Spleen (tissue), 11 donors: ENCODE measurements at regions not wholly inside any gene's neighbourhood (a gene's known extent, or its start where the extent isn't known, plus 50 kb on each side); places are given as distances from the start of the nearest gene placed in this dataset.

Source experiments
- DNase-seq: peaks from one replicate; pipeline ENCODE4 v3.0.0-alpha.2; 2020
- H3K27ac ChIP-seq, 8 donors: fragments of 200-600 bp; sonication (generic) in 7 of 8; 1 replicate in 4 of 8; 2 replicates in 4 of 8; pipeline versions ENCODE4 v1.5.0 to v1.8.0; 2016 to 2021; ENCODE audit warnings: inconsistent platforms in 4 of 8, mild to moderate bottlenecking in 4 of 8, moderate library complexity in 1 of 8
- H3K27me3 ChIP-seq, 7 donors: fragments of 200-600 bp; sonication (generic) in 6 of 7; replicated peaks in 1 of 7; 1 replicate in 4 of 7; 2 replicates in 3 of 7; pipeline versions ENCODE4 v1.5.0 to v1.8.0; 2016 to 2021; ENCODE audit warnings: inconsistent platforms in 3 of 7, mild to moderate bottlenecking in 1 of 7
- H3K36me3 ChIP-seq, 6 donors: fragments of 200-600 bp; sonication (generic) in 5 of 6; 1 replicate in 4 of 6; 2 replicates in 2 of 6; pipeline versions ENCODE4 v1.5.0 to v1.8.0; 2016 to 2021; ENCODE audit warnings: inconsistent platforms in 2 of 6
- H3K4me1 ChIP-seq, 6 donors: fragments of 200-600 bp; sonication (generic) in 5 of 6; 1 replicate in 3 of 6; 2 replicates in 3 of 6; pipeline versions ENCODE4 v1.5.0 to v1.8.0; 2016 to 2021; ENCODE audit warnings: inconsistent platforms in 3 of 6
- H3K4me3 ChIP-seq, 8 donors: fragments of 200-600 bp; sonication (generic) in 7 of 8; 1 replicate in 4 of 8; 2 replicates in 4 of 8; pipeline versions ENCODE4 v1.5.0 to v1.8.0; 2016 to 2021; ENCODE audit warnings: inconsistent platforms in 4 of 8, mild to moderate bottlenecking in 4 of 8, moderate library complexity in 2 of 8
- H3K9me3 ChIP-seq, 8 donors: fragments of 200-600 bp; sonication (generic) in 7 of 8; 1 replicate in 4 of 8; 2 replicates in 4 of 8; pipeline versions ENCODE4 v1.5.0 to v1.8.0; 2016 to 2021; ENCODE audit warnings: inconsistent platforms in 4 of 8
- POLR2A ChIP-seq, 3 donors: fragments of 450-650 bp; IDR thresholded peaks; one replicate each; pipeline ENCODE4 v1.5.1; 2017; ENCODE audit warnings: antibody characterized with exemption in 3 of 3, mild to moderate bottlenecking in 1 of 3
- POLR2AphosphoS5 ChIP-seq, 3 donors: sonication (generic); formaldehyde crosslinking; IDR thresholded peaks; one replicate each; pipeline ENCODE4 v1.5.1; 2017; ENCODE audit warnings: antibody characterized with exemption in 3 of 3
- WGBS, 5 donors: extraction: QIAGEN DNeasy Blood & Tissue Kit in 3 of 5; methylation state at CpG; one replicate each; pipeline versions ENCODE4 v1.1.5 to v1.1.7; 2013 to 2018; 5-methylcytosine and 5-hydroxymethylcytosine counted together
- intact Hi-C: fragments of 100-400 bp; cut with DNase I; formaldehyde crosslinking; loops from one replicate; pipeline ENCODE4 v1.15.0; 2023; ENCODE audit warnings: low total_unique reads
- TF ChIP-seq, protein P1 (sequence below), 11 experiments: fragments of 200-600 bp in 7 of 11; fragments of 450-650 bp in 4 of 11; sonication (generic) in 4 of 11; IDR thresholded peaks in 8 of 11; conservative IDR thresholded peaks in 3 of 11; 1 replicate in 7 of 11; 2 replicates in 4 of 11; pipeline versions ENCODE4 v1.4.0 to v1.8.0; 2016 to 2021; ENCODE audit warnings: antibody characterized with exemption in 11 of 11, inconsistent platforms in 4 of 11, mild to moderate bottlenecking in 1 of 11
- donor health status: healthy with polysubstance abuse.
- donor health status: DM: no; HTN: no; CAD: no; lungs with moderate emphysema.
- donor health status: DM: no; HTN: no; CAD: no.
- donor health status: Bipolar disorder and iron deficiency.
- donor health status: healthy.
- donor health status: DM: no; HTN: no; CAD: no.
- donor health status: DM: yes; HTN: yes; CAD: no.

DNA sequence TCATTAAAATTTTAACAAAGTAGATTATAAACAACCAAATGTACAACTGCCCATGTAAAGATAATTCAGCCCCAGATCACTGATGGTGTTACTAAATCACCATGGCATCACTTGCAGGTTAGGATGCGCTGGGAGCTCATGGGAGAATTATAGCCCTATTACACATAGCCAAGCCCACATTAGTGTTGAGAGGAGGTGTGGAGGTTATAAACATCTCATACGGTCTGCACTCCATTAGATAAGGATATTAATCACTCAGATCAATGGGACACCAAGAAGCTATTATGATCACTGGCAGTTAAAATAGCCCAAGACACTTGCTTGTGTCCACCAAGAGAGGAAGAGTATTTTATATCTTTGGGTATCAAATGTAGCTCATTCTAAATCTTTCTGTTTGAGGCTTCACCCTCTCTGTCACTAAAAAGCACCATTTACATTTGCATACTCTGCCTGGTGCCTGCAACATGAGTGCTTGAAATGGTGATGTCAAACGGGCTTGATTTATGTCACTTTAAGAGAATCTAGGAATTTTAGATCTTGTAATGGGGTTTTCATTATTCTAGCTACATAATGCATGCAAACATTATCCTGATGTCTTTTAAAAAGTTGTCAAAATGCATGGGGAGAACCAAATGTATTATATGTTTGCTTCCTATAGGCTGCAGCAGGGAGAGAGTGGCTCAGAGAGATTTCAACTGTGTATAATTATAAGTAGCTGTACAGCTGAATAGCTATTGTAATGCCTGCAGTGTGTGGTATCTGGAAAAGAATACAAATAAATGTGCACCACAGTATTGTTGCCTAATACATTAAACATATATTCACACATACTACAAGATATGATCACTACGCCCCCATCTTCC is 654.1 kb upstream of the MARCKS start:
- Histone ChIP-seq H3K27me3 (no peaks in the 10 kb centered on the region), H3K36me3 (no peaks in the 10 kb centered on the region), H3K9me3 (no peaks in the 10 kb centered on the region), H3K4me1 (no peaks in the 10 kb centered on the region), H3K27ac (no peak overlapping the region), H3K4me3 (no peak overlapping the region)
- no peak for DNase-seq
- intact Hi-C loops: no loop called here
- TF ChIP-seq POLR2A (IDR thresholded peaks at IDR 0.05): no peak
- TF ChIP-seq, protein P1, sequence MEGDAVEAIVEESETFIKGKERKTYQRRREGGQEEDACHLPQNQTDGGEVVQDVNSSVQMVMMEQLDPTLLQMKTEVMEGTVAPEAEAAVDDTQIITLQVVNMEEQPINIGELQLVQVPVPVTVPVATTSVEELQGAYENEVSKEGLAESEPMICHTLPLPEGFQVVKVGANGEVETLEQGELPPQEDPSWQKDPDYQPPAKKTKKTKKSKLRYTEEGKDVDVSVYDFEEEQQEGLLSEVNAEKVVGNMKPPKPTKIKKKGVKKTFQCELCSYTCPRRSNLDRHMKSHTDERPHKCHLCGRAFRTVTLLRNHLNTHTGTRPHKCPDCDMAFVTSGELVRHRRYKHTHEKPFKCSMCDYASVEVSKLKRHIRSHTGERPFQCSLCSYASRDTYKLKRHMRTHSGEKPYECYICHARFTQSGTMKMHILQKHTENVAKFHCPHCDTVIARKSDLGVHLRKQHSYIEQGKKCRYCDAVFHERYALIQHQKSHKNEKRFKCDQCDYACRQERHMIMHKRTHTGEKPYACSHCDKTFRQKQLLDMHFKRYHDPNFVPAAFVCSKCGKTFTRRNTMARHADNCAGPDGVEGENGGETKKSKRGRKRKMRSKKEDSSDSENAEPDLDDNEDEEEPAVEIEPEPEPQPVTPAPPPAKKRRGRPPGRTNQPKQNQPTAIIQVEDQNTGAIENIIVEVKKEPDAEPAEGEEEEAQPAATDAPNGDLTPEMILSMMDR (IDR thresholded peaks at IDR 0.05 in 8 of 11, conservative IDR thresholded peaks at IDR 0.05 in 3 of 11): no peak
- TF ChIP-seq POLR2AphosphoS5 (IDR thresholded peaks at IDR 0.05): no peak
- WGBS, 5 donors: 84 to 92% (median 86%) methylated on average over 4 of the region's 4 CpGs

DNA sequence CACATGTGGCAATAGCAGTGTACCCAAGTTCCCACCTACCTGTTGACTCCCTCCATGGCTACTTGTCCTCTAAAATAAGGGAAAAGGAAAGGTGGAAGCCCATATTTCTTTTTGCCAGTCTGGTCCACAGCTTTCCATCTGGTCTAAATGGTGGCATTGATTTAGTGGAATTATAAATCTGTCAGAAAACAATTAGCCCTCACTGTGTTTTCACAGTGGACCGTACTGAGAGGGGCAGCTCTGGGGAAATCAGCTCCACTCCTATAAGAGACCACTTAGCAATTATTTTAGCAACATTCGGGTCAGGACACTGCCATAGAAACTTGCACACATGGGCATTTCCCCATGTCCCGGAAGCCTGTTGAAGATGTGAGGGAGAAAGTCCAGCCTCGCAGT is 653.4 kb upstream of the MARCKS start:
- Histone ChIP-seq H3K9me3 (no peaks in the 10 kb centered on the region), H3K4me3 (no peak overlapping the region), H3K4me1 (no peaks in the 10 kb centered on the region), H3K27ac (no peak overlapping the region), H3K27me3 (no peaks in the 10 kb centered on the region), H3K36me3 (no peaks in the 10 kb centered on the region)
- 83 to 96% (median 93%) methylated on average over 4 of the region's 4 CpGs for WGBS, 5 donors
- TF ChIP-seq POLR2AphosphoS5 (IDR thresholded peaks at IDR 0.05): no peak
- TF ChIP-seq POLR2A (IDR thresholded peaks at IDR 0.05): no peak
- TF ChIP-seq, protein P1 (IDR thresholded peaks at IDR 0.05 in 8 of 11, conservative IDR thresholded peaks at IDR 0.05 in 3 of 11): no peak
- no peak for DNase-seq
- intact Hi-C loops: no loop called here

DNA sequence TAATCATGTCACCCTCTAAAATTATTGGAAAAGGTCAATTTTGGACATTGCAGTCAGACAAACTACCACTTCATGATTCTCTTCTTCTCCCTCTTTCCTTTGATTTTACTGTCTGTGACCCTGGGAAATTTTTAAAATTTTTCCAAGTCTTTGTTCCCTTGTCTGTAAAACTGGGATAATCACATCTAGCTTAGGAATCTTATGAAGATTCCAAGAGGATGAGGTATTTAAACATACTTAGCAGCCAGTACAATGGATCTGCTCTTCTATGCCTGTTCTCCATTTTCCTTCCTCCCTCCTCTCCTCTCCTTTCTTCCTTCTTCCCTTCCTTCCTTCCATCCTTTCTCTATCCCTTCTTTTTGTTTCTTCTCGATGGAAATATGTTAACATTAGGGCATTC is 651.6 kb upstream of the MARCKS start:
- TF ChIP-seq POLR2A (IDR thresholded peaks at IDR 0.05): no peak
- no peak for TF ChIP-seq POLR2AphosphoS5 (IDR thresholded peaks at IDR 0.05)
- TF ChIP-seq, protein P1 (IDR thresholded peaks at IDR 0.05 in 8 of 11, conservative IDR thresholded peaks at IDR 0.05 in 3 of 11): no peak
- Histone ChIP-seq H3K4me1 (no peaks in the 10 kb centered on the region), H3K27me3 (no peaks in the 10 kb centered on the region), H3K27ac (no peak overlapping the region), H3K4me3 (no peak overlapping the region), H3K9me3 (no peaks in the 10 kb centered on the region), H3K36me3 (no peaks in the 10 kb centered on the region)
- 66 to 78% (median 77%) methylated on average over 1 of the region's 1 CpG for WGBS, 5 donors
- DNase-seq: no peak
- intact Hi-C loops: no loop called here

DNA sequence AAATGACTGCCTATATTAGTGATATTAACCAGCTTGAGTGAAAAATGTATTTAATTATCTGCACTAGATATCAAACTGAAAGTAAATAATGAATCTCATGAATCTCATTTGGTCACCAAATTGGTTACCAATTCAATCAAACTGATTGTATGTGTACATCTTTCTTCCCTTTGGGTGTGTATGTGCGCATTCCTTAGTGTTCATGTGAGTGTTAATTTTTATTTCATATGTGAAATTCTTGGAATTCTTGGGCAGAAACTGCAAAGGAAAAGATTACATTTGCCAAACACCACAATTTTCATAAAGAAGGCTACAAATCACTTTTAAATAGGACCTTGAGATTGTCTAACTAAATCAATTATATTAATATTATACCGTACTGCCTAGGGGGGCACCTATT is 648.4 kb upstream of the MARCKS start:
- intact Hi-C loops: no loop called here
- no peaks in the 10 kb centered on the region for H3K27me3 ChIP-seq
- H3K36me3 ChIP-seq: no peaks in the 10 kb centered on the region
- H3K9me3 ChIP-seq: peaks cover 0 to 7% (median 0%) of the 10 kb centered on the region in 8 donors
- H3K4me3 ChIP-seq: no peak overlapping the region
- no peak overlapping the region for H3K27ac ChIP-seq
- WGBS, 5 donors: 85 to 95% (median 89%) methylated on average over 2 of the region's 2 CpGs
- no peak for DNase-seq
- H3K4me1 ChIP-seq: no peaks in the 10 kb centered on the region
- no peak for TF ChIP-seq POLR2AphosphoS5 (IDR thresholded peaks at IDR 0.05)
- TF ChIP-seq, protein P1 (IDR thresholded peaks at IDR 0.05 in 8 of 11, conservative IDR thresholded peaks at IDR 0.05 in 3 of 11): no peak
- no peak for TF ChIP-seq POLR2A (IDR thresholded peaks at IDR 0.05)
